Fibroblast of peridontal ligament (primary cell): ENCODE measurements at regions not wholly inside any gene's neighbourhood (a gene's known extent, or its start where the extent isn't known, plus 50 kb on each side); places are given as distances from the start of the nearest gene placed in this dataset.
"Not testable (repeated sequence)": the region's sequence is repeated elsewhere in the genome, so short reads cannot be mapped to it uniquely, and the experiment has no call there.

Experiments used
- DNase-seq: peaks from one replicate; pipeline ENCODE4 v3.0.0-alpha.2; 2010; ENCODE audit errors: extremely low read depth

DNA sequence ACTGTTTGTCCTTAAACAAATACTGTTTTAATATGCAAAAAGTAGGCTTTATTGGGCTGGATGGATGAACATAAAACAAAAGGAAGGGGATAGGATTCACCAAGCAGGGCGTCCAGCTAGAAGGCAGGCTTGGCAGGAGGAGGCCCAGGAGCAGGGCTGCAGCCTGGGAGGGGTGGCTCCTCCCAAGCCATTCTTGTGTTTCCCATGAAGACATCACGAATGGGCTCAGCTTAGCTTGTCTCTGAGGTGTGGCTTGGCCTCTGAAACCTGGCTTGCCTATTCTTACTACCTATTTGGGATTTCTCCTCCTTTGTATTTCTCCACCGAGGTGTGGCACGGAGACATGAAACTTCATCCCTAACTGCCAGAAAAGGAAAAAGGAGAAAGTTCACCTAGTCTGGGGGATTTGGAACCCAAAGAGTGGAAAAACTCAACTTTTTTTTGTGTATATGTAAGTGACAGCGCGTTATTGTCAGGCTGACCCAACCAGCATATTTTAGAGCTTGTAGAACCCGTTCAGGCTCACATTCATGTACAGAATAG, 481.9 kb upstream of the SPRED2 start:
- no peak for DNase-seq

GRCh38 chr2:65913813-65914212, 481.4 kb upstream of the SPRED2 start:
- no peak for DNase-seq

DNA sequence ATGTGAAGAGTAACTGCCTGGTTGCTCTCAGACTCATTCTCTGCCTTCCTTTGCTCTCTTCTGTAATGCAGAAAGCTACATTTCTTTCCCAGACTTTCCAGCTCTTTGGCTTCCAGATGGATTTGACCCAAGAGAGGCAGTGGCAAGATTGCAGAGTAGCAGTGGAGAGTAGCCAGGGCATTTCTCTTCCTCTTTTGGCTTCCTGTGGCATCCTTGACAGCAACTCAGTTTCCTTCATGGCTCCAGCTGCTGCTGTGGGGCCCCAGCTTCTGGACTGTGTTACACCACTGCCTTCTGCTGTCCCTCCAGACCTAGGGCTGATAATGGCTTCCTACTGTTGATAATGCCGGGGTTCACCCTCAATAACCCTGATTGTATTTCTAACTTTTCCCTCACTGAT, 469.4 kb upstream of the SPRED2 start:
- no peak for DNase-seq

GRCh38 chr2:65896446-65896845, 464.0 kb upstream of the SPRED2 start:
- DNase-seq = no peak

DNA sequence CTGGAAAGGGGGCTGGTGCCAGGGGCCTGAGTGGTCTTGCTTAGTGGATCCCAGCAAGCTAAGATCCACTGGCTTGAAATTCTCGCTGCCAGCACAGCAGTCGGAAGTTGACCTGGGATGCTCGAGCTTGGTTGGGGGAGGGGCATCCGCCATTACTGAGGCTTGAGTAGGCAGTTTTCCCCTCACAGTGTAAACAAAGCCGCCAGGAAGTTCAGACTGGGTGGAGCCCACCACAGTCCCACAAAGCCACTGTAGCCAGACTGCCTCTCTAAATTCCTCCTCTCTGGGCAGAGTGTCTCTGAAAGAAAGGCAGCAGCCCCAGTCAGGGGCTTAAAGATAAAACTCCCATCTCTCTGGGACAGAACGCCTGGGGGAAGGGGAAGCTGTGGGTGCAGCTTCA, 457.7 kb upstream of the SPRED2 start:
- DNase-seq = not testable (repeated sequence)

DNA sequence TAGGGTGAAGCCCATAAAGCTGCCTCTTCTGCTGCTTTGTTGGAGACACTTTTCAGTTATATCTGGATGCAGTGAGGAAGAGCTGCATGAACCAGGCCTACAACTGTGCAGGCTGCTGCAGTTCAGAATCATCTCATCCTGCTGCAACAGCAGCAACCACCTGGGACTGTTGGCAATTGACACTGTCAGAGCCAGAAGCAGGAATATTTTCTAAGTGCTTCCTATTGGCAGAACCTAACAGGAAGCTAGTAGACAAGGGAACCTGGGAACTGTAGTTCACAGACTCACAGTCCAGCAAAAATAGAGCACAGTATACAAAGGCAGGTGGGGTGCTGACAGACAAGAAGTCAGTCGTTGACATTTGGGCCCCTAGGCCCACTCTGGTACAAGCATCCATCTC, 452.9 kb upstream of the SPRED2 start:
- DNase-seq = no peak

DNA sequence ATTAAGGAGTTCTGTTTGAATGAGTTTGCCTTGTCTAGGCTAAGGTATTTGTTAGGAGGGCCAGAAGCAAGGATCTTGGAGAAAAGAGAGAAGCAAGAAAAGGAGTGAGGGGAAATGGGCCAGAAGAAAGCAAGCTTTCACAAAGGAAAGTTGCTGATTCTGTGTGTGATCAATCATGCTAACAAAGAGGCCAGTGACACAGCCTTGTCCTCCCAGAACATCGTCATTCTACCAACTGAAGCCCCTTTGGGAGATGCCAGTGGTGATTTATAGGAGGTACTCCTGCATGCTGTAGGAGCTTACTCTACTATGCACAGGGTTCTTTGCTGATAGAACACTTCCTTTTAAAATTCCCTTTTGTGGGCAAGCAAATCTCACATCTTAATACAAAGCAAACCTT, 449.2 kb upstream of the SPRED2 start:
- no peak for DNase-seq

GRCh38 chr2:65880436-65880835, 448.0 kb upstream of the SPRED2 start:
- DNase-seq = no peak

DNA sequence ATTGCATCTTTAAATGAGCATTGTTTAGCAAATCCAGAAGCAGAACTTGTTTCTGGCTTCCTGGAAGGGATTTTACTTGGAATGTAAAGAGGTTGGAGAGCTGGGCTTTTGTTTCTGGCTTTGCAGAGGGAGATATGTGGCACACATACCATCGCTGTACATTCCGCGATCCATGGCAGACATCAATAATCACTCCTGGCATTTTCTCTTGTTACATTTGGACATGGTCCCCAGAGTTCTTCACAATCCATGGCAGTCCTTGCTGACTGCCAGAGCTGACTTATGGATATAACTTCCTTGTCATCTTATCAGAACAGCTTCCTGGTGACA, 445.6 kb upstream of the SPRED2 start:
- DNase-seq = no peak

- no peak for DNase-seq
Measured at GRCh38 chr2:65877331-65878010, 445.1 kb upstream of the SPRED2 start.

- no peak for DNase-seq
Measured at GRCh38 chr2:65876114-65876513, 443.7 kb upstream of the SPRED2 start.

DNA sequence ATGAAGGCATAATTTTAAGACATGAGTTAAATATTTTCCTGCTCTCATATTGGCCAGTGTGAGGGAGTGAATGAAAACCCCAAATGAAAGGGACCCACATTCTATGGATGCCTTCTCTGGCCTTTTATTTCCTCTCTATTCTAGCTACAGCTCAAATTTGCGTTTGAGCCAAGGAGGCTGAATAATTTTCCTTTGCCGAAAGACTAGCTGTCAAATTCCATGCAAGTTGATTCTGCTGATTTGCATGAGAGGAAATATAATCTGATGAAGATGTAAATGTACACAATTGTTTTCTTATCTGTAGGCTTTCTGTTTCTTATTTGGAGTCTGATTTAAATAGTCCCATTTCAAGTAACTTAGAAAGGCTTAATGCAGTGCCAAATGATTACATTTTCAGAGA, 438.4 kb upstream of the SPRED2 start:
- DNase-seq = no peak

GRCh38 chr2:65869296-65869695, 436.9 kb upstream of the SPRED2 start:
- DNase-seq = no peak

- DNase-seq = no peak
Measured at GRCh38 chr2:65868177-65868576, 435.8 kb upstream of the SPRED2 start.

DNA sequence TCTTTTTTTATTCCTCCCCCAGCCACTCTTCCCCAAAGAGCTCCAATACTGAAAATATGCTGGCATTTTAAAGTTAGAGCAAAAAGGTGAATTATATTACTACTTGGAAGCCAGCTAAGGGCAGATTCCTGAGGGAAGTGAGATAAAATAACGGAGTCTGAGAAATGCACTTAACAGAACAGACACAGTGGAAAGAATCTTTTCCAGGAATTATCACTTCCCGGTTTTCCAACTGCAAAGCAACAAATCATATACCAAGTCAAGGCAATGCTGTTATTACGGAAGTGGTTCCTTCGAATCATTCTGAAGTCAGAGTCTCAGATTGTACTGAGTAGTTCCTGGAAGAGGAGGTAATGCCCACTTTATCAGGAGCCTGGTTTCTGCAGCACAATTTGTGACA, 435.0 kb upstream of the SPRED2 start:
- DNase-seq = no peak

GRCh38 chr2:65866148-65866547, 433.7 kb upstream of the SPRED2 start:
- no peak for DNase-seq

DNA sequence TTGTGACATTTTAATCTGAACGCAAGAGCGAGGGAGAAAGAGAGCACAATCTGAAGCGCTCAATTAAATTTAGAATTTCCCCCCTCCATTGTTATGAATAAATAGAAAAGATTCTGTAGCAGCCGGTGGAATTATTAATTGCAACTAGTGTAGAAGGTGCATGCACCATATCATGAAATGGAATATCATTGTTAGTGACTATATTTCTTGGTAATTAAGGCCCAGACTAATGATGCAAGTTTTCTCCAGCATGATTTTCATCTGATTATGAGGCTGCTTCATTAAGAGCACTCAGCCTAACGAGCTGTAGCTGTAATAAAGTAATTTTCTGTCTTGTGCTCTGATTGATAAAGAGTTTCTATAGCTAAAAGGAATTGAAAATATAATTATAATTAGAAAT, 432.2 kb upstream of the SPRED2 start:
- no peak for DNase-seq

GRCh38 chr2:65863713-65864112, 431.3 kb upstream of the SPRED2 start:
- DNase-seq = no peak

DNA sequence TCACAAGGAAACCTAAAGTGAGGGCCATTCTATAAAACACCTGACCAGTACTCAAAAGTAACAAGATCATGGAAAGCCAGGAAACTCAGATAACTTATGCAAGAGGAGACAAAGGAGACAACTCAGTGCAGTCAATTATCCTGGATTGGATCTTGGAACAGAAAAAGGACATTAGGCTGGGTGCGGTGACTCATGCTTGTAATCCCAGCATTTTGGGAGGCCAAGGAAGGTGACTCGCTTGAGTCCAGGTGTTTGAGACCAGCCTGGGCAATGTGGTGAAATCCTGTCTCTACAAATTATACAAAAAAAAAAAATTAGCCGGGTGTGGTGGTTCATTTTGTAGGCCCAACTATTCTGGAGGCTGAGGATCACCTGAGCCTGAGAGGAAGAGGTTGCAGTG, 424.5 kb upstream of the SPRED2 start:
- no peak for DNase-seq

- DNase-seq = no peak
Measured at GRCh38 chr2:65856423-65856822, 424.0 kb upstream of the SPRED2 start.

DNA sequence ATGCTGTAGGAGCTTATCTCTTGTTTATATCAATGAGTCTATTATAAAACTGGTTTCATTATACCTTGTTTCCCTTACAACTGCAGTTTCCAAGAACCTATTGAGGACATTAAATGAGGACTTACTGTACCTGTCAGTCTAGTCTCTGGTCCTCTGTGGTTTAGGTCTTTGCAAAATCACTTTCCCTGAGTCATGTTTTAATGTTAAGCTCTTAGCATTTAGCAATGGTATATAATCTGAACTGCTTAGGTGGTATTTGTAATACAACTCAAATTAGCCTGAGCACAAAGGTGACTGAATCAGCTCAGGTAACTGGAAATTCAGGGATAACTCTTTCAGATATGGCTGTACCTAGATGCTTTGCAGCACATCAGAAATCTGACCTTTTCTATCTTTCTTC, 418.3 kb upstream of the SPRED2 start:
- no peak for DNase-seq

- DNase-seq = no peak
Measured at GRCh38 chr2:65846989-65847678, 414.7 kb upstream of the SPRED2 start.

GRCh38 chr2:65845442-65846182, 413.2 kb upstream of the SPRED2 start:
- DNase-seq = no peak
